NCI-H1105 (cell line): ENCODE measurements at regions not wholly inside any gene's neighbourhood (a gene's known extent, or its start where the extent isn't known, plus 50 kb on each side); places are given as distances from the start of the nearest gene placed in this dataset.
"Not testable (repeated sequence)": the region's sequence is repeated elsewhere in the genome, so short reads cannot be mapped to it uniquely, and the experiment has no call there.

Experiments used
- DNase-seq: peaks from one replicate; lab custom pipeline; 2025; lab: John Stamatoyannopoulos, UW

DNA sequence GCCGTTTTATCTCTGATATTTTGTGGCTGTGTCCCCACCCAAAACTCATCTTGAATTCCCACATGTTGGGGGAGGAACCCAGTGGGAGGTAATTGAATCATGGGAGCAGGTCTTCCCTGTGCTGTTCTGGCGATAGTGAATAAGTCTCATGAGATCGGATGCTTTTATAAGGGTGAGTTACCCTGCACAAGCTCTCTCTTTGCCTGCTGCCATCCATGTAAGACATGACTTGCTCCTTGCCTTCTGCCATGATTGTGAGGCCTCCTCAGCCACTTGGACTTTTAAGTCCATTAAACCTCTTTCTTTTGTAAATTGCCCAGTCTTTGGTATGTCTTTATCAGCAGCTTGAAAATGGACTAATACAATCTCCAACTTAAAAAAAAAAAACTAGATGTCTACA, 502.8 kb downstream of the TFAP2B start:
- DNase-seq: not testable (repeated sequence)

DNA sequence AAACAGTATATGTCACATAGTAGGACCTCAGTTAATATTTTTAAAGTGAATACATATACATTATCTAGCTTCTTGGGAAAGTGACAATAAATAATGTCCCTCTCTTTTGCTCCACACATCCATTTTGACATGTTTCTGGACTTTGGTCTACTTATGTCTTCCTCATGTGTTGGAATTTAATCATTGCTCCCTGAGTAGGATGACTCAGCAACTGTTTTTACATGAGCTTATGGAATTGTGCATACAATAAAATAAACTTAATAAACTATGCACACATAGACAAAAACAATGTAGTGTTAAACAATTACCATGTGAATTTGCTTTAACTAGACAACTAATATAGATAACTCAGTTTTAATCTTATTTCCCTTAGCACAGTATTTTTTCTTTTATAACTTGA, 503.8 kb downstream of the TFAP2B start:
- no peak for DNase-seq

DNA sequence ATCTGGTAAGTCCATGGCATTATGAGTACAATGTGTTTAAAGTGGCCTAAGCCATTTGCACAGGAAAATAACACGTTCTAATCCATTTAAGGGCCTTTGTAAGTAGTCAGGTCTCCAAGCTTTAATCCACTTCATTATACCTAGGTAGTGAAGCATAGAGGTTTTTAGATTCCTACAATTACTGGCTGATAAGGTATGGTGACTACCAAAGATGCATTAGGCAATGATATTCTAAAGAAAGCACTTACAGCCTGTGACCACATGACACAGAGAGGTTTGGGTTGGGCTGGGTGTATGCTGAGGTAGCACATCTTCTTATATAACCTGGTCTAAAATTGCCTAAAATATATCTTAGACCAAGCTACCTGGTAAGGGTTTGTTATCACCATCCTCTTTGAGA, 504.4 kb downstream of the TFAP2B start:
- no peak for DNase-seq

DNA sequence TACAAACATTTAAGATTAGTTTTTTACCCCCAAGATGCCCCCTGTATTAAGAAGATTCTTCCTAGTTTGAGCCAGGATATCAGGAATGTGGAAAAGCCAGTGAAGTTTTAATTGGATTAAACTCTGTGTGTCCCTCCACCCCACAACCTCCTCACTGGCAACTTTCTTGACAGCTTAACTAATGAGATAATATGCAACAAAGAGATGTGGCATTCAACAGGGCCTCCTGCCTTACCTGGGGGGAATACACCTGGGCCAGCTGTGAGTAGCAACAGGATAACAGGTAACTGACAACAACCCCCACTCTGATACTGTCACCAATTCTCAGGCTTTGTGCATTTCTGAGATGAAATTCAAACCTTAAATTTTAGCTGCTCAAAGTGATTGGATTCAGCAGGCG, 512.3 kb downstream of the TFAP2B start:
- DNase-seq: no peak

DNA sequence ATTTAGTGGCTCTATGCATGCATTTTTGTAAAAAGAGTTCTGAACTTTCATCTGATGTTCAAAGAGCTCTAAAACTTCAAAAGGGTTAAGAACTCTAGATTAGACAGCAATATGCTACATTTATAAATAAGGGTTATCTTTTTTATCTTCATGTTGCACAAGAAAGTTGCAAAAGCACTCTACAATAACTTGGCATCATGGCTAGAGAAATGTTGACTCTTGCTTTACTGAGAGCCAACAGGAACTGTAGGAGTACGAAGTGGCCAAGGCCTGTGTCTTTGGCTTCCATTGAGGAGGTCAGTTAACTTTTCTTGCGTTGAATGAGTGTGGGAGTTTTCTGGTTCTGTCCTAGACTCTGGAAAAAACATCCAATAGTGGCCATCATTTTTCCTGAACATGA, 516.9 kb downstream of the TFAP2B start:
- DNase-seq: no peak

DNA sequence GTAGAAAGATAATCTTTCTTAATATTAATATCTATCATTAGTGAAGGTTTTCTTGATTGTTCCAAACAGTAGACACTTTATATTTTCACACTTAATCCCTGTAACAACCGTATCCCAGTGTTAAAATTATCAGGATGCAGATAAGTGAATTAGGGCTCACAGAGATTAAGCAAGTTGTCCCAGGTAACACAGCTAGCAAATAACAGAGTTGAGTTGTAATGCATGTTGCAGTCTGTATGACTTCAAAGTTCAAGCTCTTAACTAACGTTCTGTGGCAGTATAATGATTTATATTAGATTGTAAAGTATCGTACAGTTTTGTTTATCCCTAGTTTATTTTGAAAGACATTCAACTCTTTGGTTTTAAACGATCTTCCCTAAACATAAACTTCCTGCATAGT, 517.5 kb downstream of the TFAP2B start:
- DNase-seq: no peak

DNA sequence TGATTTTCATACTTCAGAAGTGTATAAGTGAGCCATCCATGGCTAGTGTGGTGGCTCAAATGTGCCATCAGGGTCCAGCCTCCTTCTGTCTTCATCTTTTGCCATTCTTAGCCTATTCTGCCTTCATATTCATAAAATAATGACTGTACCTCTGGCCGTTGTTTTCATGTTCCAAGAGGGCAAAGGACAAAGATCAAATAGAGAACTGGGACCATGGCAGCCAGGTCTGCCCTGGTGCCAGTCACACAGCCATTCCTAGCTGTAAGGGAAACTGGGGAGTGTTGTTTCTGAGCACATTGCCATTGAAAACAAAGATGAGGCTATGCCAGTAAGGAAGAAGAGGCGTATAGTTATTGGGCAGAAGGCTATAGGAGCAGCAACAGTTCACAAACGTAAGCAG, 518.6 kb downstream of the TFAP2B start:
- DNase-seq: no peak

DNA sequence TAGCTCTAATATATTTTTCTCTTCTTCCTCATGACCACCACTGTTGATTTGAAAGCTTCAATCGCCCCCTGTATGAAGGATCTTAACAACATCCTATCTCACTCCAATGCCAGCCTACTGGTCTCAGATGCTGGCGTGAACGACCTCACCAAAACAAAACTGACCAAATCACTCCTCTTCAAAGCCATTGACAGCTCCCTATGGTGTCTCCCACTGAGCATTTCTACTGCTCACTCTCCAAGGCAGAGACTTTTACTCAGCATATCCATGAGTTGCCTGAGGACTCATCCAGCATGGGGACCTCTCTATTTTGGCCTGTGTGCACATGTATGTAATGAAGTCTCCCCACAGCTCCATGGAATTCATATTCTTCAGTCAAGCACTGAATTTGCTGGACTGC, 520.4 kb downstream of the TFAP2B start:
- no peak for DNase-seq

DNA sequence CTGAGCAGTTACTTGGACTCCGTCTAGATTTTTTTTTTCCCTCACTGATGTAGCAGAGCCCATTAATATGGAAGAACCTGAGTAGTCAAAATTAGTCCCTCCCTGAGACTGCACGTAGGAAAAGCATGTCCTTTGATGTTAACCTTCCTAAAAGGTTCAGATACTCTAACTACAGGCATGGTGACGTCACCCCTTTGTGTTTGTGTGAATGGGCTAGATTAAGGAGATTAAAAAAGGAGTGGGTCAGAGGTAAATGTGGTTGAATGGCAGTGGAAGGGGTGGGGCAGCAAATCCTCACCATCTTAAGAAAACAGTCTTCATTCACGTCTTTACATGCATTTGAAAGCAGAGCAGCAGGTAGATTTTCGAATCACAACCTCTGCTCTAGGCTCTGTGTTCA, 521.1 kb downstream of the TFAP2B start:
- no peak for DNase-seq

DNA sequence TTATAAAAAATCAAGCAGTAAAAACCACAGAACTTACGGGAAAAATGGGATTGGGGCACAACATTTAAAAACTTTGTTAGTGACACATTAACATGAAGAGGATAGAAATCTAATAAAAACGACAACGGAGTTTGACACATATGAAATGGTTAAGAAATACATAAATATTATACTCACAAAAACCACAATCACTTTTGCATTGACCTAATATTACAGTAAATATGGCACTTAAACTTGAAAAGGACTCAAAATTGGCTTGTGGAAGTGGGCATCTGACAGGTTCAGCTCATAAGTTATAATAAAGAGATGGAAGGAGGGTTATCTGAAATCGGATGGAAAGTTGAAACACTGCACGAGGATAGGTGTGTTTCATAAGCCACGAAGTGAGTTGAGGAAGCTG, 523.7 kb downstream of the TFAP2B start:
- DNase-seq: no peak

DNA sequence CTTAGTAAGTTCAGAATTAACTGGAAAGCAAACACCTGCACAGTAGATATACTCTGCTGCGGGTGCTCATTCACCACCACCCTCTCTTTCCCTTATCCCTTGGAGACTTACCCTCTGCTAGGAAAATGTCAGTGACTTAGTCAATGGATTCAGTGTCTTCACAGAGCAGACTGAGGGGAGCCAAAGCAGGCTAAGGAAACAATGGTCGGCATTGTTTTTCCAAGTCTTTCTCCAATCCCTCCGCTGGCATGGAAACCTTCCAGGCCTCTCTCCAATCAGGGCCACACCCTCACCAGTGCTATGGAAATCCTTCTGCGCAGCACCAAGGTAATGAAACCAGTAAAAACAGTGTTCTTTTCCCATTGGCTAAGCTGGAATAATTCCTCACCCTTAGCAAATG, 531.2 kb downstream of the TFAP2B start:
- no peak for DNase-seq

DNA sequence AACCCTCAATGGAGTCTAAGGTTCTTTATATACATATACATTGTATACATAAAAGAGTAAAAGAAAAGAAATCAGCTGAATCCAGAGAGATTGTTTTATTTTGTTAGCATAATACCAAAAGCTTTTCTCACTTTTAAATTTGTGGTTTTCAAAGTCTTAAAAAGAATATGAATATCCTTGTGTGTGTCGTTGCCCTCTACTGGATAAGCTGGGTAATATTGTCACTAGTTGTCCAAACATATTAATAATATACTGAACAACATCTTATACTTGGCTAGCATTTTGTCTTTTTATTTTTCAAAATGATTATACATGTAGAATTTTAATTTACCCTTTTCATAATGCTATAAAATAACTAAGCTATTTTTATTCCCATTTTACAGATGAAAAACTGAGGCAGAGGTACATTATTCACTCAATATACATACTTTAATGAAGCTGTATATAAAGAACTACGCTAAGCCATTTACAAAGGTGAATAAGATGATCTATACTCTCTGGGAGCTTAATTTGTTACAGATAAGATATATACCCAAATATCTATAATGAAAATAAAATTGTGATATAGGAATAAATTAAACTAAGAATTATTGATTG, 531.7 kb downstream of the TFAP2B start:
- DNase-seq: no peak

DNA sequence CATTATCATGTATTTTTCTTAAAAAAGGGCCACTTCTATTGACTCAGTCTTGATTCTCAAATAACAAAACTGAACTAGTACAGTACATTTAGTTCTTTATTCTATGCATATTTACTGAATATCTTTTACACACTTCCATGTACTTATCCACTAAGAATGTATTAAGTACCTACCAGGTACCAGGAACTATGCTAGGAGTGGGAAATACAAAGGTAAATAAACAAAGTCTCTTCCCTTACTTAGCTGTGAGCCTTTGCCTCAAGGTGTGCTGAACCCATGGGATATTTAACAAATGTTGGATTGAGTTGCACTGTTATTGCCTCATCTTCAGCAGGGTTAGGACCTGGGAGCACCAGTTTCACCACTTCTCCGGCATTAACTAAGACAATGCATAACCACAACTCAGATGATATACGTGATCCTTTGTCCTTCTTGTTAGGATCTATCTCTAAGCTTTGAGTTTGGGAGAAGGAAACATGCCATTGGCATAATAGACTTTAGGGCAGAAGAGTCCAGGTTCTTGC, 533.9 kb downstream of the TFAP2B start:
- DNase-seq: no peak

DNA sequence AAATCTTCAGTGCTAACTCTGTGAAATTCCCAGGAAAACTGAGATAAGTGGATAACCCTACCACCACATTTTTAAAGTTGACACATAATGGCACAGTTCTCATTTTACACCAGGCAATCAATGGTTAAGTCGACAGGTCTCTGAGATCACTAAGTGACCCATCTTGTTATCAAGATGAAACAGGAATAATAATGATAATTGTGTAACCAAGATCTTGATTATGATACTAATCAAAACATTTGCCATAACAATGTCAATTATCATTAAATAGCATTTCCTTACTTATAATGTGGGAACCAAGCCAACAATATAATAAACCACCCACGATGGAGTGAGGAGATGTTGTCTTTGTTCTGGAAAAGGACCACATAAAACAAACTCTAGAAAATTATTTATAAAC, 541.6 kb downstream of the TFAP2B start:
- no peak for DNase-seq

DNA sequence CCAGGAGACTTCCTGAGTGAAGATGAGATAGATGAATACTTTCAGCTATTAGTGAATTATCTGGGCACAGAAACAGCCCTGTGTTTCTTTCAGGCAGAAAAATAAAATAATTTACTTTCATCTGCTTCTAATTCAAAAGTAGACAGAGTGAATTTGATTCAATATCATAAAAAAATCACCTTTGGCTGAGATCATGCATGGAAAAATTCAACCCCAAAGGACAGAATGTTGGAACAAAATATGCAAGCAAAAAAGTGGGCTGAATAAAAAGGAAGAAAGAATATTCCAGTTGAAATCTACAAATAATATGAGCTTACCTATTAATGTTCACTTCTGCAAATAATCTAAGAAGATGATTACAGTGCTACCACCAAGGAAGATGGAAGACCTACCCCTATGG, 546.9 kb downstream of the TFAP2B start:
- no peak for DNase-seq

DNA sequence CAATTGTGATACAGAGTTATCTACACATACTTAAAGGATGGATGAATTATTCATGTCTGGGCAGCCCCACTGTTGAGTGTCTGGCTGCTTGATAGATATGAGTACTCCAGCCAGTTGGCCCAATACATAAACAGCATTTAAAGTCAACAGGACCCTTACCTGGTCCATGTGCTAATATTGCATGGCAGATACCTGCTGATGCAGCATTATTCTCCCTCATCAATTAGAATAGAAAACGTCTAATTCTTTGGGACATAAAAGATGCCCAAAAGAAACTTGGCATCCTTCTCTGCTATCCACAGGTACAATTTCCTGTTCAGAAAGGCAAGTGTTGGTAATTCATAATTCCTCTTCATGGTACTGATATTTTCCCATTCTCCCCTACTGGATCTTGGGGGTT, 550.8 kb downstream of the TFAP2B start:
- no peak for DNase-seq

DNA sequence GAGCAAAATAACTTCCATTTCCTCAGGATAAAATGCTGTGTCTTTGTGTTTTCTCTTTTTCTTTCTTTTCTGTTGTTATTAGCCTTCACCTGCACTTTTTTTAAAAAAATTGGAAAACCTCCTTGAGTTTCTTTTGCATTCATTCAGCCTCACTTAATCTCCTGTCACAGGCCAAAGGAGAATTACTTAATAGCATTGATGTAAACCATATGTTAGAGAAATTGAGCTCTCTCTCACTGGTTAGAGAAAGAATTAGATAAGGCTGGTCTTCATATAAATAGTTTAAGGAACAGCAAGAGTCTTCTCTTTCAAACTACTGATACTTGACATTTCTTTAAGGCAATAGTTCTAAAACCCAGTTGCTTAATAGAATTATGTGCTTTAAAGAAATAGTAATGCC, 564.2 kb downstream of the TFAP2B start:
- no peak for DNase-seq

DNA sequence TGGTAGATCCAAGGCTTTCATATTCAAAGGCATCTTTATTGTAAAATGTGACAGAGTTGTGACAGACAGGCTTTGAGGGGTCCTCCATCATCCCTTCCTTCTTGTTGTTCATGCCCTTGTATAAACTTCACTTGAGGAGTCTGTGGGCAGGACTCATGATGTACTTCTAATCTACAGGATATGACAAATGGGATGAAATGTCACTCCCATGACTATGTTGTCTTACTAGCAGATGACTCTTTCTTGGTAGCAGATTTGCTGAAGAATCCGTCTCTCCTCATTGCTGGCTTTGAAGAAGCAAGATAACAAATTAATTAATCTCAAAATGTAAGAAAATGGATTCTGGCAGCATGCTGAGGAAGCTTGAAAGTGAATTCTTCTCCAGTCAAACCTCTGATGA, 566.1 kb downstream of the TFAP2B start:
- DNase-seq: no peak

DNA sequence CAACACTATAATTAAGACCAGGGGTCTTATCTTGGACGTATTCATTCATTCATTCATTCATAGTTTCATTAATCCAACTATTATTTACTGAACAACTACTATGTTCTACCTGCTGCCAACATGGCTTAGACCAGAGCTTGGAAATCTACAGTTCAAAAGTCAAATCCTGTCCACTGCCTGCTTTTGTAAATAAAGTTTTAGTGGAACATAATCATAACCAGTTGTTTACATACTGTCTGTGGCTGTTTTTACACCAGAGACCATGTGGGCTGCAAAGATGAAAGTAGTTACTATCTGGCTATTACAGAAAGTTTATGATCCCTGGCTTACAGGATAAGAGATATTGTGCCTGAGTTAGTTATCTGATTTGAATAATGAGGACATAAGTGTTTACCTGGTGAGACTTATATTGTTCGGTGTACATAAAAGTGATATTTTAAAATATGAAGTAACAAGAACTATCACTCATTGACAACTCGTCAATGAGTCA, 567.7 kb downstream of the TFAP2B start:
- no peak for DNase-seq

DNA sequence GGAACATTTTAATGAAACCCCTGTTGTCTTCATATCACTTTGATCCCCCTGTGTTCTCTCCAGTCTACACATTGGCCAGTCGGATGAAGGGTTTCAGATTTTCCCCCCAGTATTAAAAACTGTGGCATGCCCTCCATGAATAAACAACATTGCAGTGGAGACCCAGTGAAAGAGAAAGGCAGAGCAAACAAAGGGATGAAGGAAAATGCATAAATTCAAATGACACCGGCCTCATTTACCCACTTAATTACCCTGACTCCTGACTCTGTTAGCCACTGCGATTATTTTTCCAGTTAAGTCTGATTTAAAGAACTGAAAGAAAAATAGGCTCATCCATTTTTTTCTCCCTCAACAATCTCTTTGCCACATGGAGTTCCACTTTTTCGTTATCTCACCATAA, 569.2 kb downstream of the TFAP2B start:
- no peak for DNase-seq

DNA sequence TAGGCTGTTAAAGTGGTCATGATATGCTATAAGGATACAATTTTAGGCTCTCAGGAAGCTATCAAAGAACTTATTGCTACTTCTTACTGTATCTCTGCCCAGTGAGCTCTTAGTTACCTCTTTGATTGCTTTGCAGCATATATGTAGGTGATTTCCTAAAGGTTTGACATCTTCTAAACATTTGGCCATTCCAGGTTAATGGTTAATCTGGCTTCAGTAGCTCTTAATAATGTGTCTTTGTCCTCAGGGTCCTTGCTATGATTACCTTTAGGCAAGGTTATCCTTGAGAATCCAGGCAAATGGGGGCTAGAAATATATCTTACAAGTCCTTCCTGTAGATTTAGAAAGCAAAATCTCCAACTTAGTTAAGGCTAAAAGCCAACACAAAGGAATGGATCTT, 575.4 kb downstream of the TFAP2B start:
- no peak for DNase-seq

DNA sequence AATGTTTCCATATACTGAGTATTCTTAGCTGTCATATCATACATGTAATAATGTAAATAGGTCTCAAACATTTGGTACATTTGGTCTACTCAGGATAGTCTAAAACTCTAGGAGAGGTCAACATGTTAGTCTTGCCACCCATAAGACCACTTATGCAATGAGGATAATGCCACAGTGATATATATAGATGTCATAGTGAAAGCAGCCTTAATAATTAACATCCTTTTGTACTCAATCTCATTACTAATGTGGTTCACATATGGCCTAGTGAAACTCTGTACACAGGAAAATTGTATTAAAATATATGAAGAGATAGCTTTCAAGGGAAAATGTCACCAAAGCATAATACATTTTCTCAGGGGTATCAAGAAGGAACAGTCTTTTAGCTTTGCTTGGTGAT, 577.9 kb downstream of the TFAP2B start:
- no peak for DNase-seq

DNA sequence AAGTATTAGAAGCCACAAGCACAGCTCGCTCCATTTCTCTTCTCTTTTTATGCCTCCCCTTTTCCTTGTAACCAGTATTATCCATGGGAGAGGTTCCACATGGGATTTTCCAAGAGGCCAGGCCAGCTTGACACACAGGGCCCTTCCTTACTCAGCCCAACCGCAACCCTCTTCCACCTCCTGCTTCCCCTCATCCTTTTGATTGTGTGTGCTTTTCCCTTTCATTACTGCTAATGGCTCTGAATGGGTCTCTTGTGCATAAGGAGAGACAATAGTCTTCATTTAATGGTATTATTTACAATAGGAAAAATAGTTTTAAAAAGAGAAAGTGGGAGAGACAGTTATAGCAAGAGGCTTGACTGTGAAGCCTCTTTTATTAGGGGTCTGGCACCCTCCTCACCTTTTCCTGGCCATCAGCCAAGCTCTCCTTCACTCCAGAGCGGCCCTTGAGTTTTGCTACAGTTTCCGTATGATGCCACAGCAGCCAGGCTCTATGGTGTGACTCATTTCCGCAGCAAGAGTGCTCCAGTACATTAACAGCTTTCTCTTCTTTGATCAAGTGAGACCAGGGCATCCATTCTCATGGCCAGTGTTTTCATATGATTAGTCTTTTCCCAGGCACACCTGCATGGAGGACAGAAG, 579.5 kb downstream of the TFAP2B start:
- peak; percentile 96 for DNase-seq

DNA sequence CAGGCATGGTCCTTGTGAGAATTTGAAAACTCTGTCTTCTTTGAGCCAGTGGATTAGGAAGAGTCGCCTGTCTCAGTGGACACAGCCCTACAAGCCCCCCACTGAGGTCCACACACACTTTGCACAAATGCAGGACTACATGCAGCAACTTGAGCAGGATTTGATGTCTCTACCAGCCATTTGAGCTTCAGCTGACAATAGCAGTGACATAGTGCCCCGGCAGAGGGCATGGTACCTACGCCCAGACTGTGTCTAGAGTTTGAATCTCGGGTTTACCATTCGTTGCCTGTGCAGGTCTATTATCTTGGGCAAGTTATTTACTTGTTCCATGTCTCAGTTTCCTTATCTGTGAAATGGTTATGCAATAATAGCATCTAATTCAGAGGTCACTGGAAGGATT, 580.1 kb downstream of the TFAP2B start:
- DNase-seq: no peak
